Neural progenitor cell (in vitro differentiated cells): ENCODE measurements at regions not wholly inside any gene's neighbourhood (a gene's known extent, or its start where the extent isn't known, plus 50 kb on each side); places are given as distances from the start of the nearest gene placed in this dataset.

ENCODE experiments used
- EZH2 ChIP-seq: fragments of 200-600 bp; sonication (generic); IDR thresholded peaks from 2 replicates; pipeline ENCODE4 v1.6.1; 2017; ENCODE audit warnings: antibody characterized with exemption, mild to moderate bottlenecking, moderate library complexity
- EZH2phosphoT487 ChIP-seq: fragments of 200-600 bp; sonication (generic); IDR thresholded peaks from 2 replicates; pipeline ENCODE4 v1.6.1; 2017; ENCODE audit warnings: antibody characterized with exemption
- TF ChIP-seq, protein P1 (sequence below): fragments of 200-600 bp; sonication (generic); IDR thresholded peaks from 2 replicates; pipeline ENCODE4 v1.5.1; 2017; ENCODE audit warnings: antibody characterized with exemption, mild to moderate bottlenecking

DNA sequence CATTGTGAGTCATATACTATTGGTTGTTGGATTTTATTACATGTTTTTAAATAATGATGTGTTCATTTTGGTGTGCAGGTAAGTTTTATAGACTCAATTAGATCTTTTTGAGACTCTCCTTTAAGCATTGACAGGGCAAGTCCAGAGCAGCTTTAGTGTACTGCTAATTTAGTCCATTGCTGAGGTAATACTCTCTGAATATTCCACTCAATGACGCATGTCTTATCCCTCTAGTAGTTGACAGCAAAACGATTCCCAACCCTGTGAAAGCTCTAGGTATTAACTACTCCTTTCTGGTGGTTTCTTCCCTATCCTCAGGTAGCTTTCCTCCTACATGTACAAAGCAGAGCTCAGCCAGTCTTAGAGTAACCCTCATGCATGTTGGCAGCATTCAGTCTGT lies 373.5 kb upstream of the MAP3K7 start:
- TF ChIP-seq, protein P1, sequence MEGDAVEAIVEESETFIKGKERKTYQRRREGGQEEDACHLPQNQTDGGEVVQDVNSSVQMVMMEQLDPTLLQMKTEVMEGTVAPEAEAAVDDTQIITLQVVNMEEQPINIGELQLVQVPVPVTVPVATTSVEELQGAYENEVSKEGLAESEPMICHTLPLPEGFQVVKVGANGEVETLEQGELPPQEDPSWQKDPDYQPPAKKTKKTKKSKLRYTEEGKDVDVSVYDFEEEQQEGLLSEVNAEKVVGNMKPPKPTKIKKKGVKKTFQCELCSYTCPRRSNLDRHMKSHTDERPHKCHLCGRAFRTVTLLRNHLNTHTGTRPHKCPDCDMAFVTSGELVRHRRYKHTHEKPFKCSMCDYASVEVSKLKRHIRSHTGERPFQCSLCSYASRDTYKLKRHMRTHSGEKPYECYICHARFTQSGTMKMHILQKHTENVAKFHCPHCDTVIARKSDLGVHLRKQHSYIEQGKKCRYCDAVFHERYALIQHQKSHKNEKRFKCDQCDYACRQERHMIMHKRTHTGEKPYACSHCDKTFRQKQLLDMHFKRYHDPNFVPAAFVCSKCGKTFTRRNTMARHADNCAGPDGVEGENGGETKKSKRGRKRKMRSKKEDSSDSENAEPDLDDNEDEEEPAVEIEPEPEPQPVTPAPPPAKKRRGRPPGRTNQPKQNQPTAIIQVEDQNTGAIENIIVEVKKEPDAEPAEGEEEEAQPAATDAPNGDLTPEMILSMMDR = no peak
- TF ChIP-seq EZH2phosphoT487 = no peak
- TF ChIP-seq EZH2 = no peak
